Kasumi-1 (cell line): ENCODE measurements at regions not wholly inside any gene's neighbourhood (a gene's known extent, or its start where the extent isn't known, plus 50 kb on each side); places are given as distances from the start of the nearest gene placed in this dataset.
"Not testable (repeated sequence)": the region's sequence is repeated elsewhere in the genome, so short reads cannot be mapped to it uniquely, and the experiment has no call there.

ENCODE experiments used
- DNase-seq, 2 experiments: peaks; one replicate each; lab custom pipeline; 2025; lab: John Stamatoyannopoulos, UW

DNA sequence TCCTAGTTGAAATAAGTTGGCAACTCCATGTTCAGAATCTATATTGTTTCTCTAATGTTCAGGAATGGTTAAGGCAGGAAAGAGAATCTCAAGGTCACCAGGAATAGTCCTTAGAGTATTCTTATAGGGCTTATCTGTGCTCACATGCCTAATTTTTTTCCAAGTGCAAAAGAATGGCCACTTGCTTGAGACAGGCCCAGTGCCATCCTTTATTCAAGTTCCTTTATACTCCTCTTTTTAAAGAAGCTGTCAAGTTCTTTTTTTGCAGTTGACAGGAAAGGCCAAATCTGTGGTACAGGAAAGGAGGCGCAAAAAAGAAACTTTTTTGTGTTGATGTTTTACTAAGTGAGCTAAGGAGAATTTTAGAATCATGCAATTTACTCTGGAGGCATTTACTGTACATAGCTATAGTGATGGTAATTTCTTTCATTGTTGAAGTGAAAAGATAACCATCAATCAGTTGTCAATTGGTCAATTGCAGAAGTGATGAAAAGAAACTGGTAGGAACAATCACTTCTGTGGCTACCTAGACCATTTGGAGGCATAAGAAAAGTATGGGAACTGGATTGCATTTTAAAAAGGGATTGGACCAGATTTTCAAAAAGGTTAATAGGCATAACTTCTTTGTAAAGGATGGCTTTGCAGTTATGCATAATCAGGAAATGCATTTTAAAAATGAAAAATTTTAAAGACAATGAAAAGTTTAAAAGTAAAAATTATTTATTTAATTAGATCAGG is 102.5 kb upstream of the SOX2 start:
- DNase-seq: no peak

DNA sequence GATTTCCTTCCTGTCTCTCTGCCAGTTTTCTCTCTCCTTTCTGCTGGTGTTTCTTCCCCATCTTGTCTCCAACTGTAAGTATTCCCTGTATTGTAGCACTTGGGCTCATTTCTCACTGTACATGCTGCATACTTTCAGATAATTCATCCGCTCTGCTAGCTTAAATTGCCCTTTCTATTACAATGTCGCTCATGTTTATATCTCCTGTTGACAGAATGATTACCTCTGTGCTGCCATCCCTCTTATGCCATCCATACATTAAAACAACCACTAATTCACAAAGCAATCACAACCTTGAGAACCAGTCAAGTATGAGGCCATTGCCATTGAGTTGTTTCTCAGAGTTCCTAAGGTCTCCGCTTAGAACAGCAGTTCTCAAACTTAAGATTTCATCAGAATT is 107.5 kb upstream of the SOX2 start:
- DNase-seq: no peak

DNA sequence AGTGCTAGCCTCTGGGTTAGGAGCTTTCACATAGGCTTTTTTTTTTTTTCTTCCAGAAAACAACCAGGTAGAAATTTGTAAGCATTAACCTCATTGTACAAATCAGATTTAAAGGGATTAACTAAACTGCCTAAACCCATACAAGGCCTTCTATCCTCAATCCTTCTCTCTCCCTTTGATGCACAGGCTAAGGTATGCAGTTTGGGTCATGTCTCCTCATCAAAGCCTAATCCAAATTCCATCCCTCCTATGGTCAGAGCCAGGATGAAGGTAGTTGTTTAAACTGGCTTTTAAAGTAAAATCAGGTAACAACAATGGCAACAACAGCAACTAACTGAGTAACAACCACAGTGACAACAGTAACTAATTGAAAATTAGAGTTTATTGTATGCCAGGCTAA is 115.6 kb upstream of the SOX2 start:
- DNase-seq: no peak

DNA sequence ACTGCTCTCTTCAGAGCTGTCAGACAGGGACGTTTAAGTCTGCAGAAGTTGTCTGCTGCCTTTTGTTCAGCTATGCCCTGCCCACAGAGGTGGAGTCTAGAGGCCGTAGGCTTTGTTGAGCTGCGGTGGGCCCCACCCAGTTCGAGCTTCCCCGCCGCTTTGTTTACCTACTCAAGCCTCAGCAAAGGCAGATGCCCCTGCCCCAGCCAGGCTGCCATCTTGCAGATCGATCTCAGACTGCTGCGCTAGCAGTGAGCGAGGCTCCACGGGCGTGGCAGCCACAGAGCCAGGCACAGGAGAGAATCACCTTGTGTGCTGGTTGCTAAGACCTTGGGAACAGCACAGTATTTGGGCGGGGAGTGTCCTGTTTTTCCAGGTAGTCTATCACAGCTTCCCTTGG is 120.8 kb upstream of the SOX2 start:
- DNase-seq: not testable (repeated sequence)

DNA sequence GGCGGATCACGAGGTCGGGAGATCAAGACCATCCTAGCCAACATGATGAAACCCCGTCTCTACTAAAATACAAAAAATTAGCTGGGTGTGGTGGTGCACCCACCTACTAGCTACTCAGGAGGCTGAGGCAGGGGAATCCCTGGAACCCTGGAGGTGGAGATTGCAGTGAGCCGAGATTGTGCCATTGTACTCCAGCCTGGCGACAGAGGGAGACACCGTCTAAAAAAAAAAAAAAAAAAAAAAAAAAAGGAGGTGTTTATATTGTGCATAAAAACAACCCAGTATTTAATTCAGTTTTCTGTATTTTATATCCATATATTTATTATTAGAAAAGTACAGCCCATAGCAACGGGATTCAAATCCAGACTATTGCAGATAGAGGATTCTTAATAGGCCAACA is 129.1 kb upstream of the SOX2 start:
- no peak for DNase-seq

DNA sequence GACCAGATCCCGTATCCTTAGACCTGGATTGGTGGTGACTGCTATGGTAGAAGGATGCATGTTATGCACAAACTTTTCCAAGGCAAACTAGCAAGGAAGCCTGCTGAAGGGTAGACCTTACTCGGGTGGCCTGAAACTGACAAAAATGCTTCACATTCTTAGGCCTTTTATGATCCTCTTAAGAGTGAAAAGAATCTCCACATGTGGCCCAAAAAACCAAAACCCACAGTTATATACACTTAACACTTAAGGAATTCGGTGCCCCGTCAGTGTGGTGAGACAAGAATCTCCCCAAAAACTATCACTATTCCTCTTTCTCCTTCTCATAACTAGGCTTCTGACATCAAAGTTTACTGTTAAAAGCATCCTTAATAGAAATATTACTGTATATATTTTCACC is 130.1 kb upstream of the SOX2 start:
- no peak for DNase-seq

DNA sequence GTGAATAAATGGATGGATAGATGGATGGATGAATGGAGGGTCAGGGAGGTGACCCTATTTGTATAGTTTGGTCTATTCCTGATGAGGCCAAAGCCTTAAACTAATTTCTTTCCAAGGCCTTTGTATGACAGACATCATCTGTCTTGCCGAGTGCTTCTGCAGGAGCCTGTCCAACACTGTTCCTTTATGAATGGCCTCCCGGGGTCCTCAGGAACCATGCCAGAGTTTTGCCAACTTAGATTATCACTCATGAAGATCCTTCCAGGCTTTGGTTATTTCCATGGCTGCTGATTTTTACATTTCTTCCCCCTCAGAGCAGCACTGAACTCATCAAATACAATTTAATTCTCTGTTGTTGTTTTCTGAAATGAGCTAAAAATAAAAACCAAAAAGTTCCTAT is 133.0 kb upstream of the SOX2 start:
- no peak for DNase-seq

DNA sequence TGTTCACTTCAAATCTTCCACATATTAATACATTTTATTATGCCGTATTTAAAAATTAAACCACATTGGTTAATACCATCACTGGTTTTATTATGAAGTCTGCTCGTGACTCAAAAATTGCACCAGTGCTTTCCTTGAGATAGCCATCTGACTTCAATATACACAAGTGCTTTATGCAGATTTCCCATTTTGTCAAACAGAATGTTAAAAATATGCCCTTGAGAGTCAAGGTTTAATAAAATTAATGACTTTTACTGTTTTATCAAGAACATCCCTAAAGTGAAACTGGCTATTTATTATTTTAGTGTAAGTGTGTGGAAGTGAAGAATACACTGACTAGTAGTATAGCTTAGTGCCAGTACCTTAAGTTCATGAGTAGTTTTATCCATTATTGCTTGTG is 139.3 kb upstream of the SOX2 start:
- no peak for DNase-seq

DNA sequence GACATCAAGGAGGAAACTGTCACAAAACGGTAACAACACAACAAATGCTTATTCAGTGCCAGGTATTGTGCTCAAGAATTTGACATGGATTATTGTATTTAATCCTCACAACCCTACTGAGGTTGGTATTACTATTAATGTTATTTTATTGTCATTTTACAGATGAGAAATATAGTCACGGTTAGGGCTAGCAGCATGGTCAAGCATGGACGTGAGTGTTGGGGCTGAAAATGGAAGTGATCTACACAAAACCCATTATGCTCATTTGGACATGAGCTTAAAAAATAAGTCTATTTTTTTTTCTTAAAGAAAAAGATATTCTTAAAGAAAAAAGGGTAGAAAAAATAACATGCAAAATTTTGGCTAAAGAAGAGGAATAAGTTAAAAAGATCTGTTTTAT is 141.3 kb upstream of the SOX2 start:
- DNase-seq: no peak

DNA sequence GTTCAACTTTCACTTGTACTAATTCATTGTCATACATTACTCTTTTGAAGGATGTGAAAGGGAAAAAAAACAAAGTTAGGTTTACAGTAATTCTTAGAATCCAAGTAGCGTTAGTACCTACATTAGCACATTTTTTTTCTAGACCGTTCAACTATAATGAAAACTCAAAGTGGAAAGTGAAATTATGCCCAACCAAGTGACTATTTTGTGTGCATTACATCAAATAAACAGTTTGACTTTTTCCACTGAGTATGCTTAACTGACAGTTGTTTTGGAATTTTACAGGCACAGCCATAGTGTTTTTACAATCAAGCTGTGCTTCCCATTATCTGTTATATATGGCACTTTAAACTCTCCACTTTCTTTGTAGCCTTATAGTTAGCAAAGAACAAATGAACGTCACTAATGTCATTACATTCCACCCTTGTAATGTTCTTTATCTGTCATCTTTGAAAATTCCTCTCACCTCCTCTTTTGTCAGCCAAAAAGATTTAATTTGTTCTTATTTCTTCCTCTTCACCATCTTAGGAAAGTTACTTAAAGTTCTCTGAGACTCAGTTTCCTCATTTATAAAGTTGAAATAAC is 142.3 kb upstream of the SOX2 start:
- DNase-seq: no peak

DNA sequence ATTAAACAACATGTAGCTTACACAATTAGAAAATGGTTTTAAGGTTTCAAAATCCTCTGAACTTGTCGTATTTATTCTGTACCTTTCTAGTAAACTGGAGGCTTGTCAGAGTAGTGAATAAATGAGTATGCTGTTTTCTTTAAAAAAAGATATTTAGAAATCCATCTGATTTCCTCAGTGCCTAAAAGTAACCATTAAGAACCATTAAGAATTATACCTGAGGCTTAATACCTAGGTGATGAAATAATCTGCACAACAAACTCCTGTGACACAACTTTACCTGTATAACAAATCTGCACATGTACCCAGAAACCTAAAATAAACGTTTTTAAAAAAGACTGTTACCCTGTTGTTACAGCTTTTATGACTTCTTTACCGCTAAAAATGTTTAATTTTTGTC is 143.0 kb upstream of the SOX2 start:
- no peak for DNase-seq

DNA sequence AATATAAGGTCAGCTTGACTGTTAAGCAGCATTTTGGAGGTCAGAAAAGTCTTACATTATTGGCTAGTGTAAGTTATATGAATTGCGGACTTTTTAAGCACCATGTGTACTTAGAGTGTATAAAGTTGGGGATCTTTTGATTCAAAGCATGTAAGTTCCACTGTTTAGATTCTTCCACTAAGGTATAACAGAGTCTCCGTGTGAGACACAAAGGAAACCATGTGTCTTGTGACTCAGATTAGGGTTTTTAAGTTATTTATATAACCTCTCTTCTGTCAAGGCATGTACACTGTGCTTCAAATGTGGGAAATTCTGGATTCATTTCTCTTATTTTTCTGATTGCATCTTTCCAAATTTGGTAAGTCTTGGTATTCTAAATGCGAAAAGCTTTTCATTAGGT is 143.5 kb upstream of the SOX2 start:
- DNase-seq: no peak

DNA sequence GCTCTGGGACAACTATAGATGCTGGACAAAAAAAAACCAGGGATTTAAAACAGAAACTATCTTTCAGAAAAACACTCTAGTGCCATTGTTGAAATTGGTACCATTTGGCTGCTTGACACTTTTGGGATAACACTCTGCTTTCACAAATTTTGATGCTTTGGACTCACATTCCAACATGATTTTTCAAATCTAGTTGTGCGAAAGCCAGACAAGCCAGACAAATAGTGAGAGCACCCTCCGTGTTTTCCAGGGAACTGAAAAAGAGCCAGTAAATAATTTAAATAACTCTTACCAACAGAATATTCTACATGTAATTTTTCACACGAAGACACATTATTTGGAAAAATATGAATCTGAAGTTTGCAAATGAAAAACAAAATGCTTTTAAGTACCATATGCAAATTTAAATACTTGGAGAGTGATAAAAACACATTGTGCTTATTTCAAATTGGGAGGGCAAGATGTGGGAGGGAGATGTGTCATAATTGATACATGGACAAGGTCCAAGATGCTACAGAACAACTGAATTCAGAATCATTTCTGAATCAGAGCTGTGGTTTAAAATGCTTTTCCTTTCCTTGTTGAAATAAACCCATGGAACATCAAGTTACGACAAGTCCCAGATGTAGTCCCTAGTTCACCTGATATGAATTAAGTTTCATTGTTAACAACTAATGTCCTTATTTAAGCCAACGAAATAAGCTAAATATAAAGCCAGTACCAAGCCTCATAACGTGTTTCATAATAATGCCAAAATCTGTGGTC is 144.2 kb upstream of the SOX2 start:
- DNase-seq: no peak

DNA sequence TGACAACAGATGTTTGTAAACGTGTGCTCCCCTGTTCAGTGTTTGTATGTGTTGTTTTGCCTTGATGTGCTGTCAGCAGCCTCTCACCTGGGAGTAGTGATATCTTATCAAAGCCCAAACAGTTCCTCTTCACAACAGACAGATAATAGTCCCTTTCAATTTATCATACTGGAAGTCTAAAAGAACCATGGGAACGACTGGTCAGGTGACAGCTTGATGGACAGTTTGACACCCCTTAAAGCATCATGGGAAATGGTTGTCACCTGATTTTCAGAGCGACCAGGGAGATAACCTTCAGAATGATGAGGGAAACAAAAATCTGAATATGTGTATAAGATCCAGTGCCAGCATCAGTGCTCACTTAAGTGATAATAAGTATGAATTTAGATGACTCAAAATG is 146.3 kb upstream of the SOX2 start:
- no peak for DNase-seq

DNA sequence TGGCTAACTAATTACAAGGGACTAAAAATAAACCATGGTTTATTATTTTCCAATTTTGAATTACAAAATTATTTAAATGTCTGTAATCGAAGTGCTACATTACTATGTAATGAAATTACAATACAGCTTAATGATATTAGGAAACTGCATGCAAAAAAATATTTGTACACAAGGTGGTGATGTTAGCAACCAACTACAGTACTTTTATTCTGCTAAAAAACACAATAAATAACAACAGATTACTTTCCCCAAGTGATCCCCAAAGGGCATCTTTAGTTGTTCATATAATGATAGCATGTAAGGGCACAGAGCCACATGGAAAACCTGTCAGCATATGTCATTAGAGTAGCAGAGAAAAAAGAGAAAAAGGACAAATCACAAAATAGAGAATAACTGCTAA is 147.5 kb upstream of the SOX2 start:
- no peak for DNase-seq

DNA sequence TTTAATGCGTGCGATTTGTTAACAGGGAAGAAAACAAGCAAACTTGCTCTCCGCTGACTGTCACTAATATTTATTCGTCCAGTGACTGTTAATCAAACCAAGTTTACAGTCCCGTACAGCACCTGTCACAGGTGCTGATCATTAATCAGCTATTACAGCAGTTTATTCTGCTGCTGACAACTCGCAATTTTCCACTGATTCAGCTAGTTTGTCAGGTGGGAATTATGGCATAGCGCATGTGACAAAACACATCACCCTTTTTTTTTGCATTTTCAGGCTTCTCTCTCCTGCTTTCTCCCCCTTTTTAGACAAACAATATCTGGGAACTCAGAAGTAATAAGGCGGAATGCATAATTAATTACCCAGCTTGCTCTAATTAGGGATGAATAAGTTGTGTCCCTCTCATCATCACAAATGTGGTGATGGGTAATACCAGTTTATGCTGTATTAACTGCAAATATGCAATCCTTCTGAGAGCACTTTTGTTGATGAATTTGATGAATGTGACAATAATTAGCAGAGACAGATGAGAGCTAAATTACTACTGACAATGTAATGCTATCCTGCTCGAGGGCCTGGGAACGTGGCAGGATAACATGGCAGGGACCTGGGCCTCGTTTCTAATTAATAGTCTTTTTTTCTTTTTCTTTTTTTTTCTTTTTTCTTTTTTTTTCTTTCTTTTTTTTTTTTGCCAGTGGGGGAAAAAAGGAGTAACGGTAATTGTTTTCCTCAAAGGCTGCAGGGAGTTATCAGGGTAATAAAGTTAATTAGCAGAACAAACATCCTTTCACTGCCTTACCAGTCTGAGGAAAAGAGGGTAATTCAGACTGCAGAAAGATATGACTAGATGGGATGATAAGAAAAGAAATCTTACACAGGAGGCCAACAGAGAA is 150.3 kb upstream of the SOX2 start:
- DNase-seq: no peak

DNA sequence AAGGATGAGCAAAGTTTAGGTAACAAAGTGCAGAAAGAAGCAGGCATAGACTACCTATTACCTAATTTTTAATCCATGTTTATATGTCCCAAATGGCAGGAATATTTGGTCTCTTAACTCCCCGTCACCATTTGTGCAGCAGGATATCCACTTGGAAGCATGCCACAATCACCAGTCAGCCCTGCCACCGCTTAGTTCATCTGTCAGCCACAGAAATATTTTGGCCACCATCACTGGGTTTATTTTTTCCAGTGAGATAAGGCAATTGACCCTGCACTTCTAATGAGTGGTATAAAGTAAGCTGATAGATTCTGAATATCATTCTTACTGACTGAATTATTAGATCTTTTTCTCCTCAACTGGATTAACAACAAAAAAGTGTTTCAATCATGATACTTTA is 152.9 kb upstream of the SOX2 start:
- no peak for DNase-seq

DNA sequence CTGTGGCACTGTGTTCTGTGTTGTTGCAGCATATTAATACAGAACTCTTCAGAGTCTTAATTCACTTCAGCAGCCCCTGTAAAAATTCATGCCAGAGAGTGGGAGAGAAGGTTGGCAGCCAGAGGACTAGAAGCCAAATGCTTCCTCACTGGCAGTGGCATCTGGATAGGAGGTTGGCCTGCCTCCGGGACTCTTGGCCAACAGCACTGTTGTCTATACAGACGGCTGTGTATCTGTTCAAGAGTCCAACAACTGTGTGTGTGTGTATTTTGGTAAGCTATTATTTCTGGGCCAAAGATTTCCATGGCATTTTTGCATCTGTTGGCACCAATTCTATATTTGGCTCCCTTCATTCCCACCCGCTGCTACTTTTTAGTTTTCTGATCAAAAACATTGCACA is 156.0 kb upstream of the SOX2 start:
- DNase-seq: no peak

DNA sequence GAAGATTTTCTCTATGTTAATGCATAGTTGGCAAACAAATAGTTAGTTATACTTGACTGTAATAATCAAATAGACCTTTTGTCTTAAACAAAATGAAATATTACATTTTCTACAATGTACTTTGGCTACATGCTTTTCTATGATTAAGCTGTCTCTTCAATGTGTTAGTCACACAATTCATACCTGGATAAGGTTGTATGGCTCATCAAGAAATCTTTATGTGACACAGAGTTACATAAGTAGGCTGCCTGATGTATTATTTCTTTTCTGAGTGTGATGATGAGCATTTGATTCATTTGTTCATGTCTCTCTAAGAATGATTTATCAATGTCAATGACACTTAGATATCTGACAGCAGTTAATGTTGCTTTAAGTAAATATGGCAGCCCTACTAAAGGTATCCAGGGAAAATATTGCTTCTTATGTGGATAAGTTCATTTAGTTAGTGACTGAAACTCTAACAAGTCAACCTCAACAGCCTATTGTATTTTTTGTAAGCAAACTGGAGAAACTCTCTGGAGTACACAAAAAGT is 157.4 kb upstream of the SOX2 start:
- DNase-seq: no peak

DNA sequence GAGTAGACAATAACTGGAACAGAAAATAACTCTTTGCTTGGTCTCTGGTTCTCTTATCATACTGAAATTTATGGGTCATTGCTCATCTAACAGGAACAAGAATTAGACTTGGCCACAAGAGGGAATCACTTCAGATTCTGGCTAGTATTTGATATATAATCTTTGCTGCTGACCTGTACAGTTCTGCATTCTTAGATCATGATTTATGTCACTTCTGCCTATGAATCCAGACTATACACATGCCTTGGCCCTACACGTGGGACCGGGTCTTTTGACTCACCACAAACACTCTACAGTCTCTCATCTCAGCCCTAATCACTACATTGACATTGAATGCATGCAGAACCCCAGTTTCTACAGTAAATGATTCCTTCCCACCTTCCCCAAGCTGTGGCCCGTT is 162.5 kb upstream of the SOX2 start:
- DNase-seq: no peak

DNA sequence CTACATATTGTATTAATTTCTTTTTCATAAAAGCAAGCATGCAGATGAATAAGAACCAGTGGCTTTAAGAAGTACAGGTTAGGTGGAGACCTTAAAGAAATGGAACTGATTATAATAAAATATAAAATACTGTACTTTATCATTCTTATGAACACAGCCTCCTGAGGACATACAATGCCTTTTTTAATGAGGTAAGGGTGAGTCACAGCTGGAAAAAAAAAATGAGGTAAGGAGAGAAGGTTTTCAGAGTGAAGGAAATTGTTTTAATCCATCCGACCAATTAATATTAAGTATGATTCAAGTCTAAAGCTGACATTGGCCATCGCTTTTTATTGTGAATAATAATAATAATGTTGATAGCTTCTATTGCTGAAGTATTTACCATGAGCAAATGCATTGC is 170.3 kb upstream of the SOX2 start:
- DNase-seq: no peak

DNA sequence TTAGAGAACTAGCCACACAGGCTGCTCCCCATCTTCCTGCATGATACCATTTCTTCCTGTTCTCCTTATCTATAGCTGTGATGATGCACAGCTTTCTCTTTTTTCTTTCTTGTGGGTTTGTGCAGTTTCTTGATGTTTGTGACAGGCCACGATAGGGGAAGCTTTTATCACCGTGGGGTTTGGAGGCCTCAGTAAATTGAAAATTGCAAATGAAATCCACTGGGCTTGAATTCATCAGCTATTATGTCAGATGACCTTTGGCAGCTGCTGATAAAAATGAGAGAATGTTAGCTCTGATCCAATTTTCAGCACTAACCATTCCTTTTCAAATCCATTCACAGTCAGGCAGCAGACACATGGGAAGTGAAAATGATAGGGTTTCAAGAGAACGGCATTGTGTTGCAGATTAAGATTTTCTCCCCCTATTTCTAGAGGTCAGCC is 176.9 kb upstream of the SOX2 start:
- peak; percentile 26 to 38 for DNase-seq
